Ectodermal cell (in vitro differentiated cells): ENCODE measurements at regions not wholly inside any gene's neighbourhood (a gene's known extent, or its start where the extent isn't known, plus 50 kb on each side); places are given as distances from the start of the nearest gene placed in this dataset.

Experiments
- H3K27ac ChIP-seq: 2 replicates; pipeline ENCODE4 v1.7.0; 2013; ENCODE audit warnings: mild to moderate bottlenecking, low read depth, low read length; ENCODE audit not compliant: insufficient read depth, poor library complexity, severe bottlenecking
- H3K27me3 ChIP-seq: 2 replicates; pipeline ENCODE4 v1.7.0; 2013; ENCODE audit warnings: mild to moderate bottlenecking, low read length; ENCODE audit not compliant: insufficient read depth, control insufficient read depth, poor library complexity, severe bottlenecking
- H3K36me3 ChIP-seq: one replicate; pipeline ENCODE4 v1.7.0; 2013; ENCODE audit warnings: low read length; ENCODE audit not compliant: control insufficient read depth, insufficient read depth
- H3K4me1 ChIP-seq: one replicate; pipeline ENCODE4 v1.7.0; 2013; ENCODE audit warnings: low read length; ENCODE audit not compliant: control insufficient read depth, insufficient read depth
- H3K4me3 ChIP-seq: 2 replicates; pipeline ENCODE4 v1.7.0; 2013; ENCODE audit warnings: low read depth, low read length, control low read depth; ENCODE audit not compliant: insufficient read depth
- H3K9me3 ChIP-seq: 2 replicates; pipeline ENCODE4 v1.7.0; 2013; ENCODE audit warnings: mild to moderate bottlenecking, low read length, moderate library complexity; ENCODE audit not compliant: control insufficient read depth
- WGBS, 2 experiments: methylation state at CpG; one replicate each; pipeline ENCODE4 v1.1.7; 2013; ENCODE audit warnings: missing lambda C conversion rate in 2 of 2; 5-methylcytosine and 5-hydroxymethylcytosine counted together

DNA sequence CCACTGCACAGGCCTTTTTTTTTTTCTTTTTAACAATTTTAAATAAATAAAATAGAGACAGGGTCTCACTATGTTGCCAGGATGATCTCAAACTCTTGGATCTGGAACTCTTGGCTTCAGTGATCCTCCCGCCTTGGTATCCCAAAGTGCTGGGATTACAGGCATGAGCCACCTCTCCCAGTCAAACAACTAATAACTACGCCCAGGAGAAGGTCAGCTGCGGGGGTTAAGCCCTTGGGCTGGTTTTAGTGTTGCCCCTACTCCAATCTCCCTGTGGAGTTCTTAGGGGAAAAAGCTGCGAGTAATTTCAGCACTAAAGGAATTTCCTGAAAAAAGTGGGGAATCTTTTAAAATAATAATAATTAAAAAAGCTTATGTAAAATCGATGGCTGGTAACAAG lies 96.4 kb upstream of the XPO1 start:
- H3K9me3 ChIP-seq: no peaks in the 10 kb centered on the region
- 75 to 77% methylated on average over 4 to 5 of the region's 5 CpGs for WGBS, 2 experiments
- H3K27me3 ChIP-seq: no peaks in the 10 kb centered on the region
- peaks cover 6% of the 10 kb centered on the region for H3K4me1 ChIP-seq
- no peak overlapping the region for H3K27ac ChIP-seq
- H3K36me3 ChIP-seq: no peaks in the 10 kb centered on the region
- no peak overlapping the region for H3K4me3 ChIP-seq

DNA sequence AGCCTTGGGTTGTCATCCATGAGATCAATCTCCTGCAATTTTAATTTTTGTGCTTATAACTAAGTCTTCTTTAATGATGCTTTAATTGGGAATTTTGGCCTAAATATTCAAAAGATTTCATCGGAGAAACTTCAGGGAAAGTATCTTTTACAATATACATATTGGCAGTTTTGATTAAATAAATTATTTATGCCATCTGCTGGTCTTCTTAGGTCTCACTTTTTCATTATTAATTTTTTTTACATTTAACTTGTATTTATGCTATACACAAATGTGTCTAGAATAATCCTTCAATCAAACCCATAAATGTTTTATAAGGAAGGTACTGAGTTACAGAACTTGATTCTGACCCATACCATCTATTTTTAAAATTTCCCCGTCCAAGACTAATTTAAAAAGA lies 95.1 kb upstream of the XPO1 start:
- Histone ChIP-seq H3K36me3 (no peaks in the 10 kb centered on the region), H3K27me3 (no peaks in the 10 kb centered on the region), H3K4me1 (no peaks in the 10 kb centered on the region), H3K4me3 (no peak overlapping the region), H3K27ac (no peak overlapping the region), H3K9me3 (no peaks in the 10 kb centered on the region)
- no CpG with 5 or more reads among the region's 2 CpGs for WGBS, 2 experiments

DNA sequence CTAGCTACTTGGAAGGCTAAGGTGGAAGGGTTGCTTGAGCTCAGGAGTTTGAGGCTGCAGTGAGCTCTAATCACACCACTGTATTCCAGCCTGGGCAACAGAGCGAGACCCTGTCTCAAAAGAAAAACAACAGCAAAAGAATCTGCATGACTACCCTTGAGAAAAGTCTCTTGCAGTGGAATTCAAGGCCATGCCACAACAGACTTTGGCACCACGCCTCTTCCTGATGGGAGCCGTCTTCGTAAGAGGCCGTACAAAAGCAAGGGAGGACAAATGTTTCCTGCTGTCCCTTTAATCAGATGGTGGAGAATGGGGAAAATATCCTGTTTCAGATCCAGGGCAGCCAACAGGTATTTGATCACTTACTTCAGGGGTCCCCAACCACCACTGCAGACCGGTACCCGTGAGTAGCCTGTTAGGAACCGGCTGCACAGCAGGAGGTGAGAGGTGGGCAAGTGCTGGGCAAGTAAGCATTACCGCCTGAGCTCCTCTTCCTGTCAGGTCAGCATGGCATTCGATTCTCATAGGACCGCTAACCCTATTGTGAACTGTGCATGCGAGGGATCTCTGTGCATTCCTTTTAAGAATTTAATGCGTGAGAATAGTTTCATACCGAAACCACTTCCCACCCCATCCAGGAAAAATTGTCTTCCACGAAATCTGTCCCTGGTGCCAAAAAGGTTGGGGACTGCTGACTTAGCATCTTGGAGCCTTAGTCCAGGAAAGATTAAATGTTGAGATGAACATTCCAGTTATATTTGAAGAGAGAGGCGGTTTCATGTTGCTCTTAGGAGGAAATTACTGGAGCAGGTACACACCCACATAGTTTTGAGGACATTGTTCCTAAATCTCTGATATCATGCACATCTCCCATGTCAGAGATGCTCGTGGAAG lies 94.4 kb upstream of the XPO1 start:
- Histone ChIP-seq H3K36me3 (no peaks in the 10 kb centered on the region), H3K9me3 (no peaks in the 10 kb centered on the region), H3K27me3 (no peaks in the 10 kb centered on the region), H3K4me1 (no peaks in the 10 kb centered on the region), H3K27ac (no peak overlapping the region), H3K4me3 (no peak overlapping the region)
- 80% methylated on average over 17 of the region's 17 CpGs for whole genome bisulfite sequencing, 2 experiments

DNA sequence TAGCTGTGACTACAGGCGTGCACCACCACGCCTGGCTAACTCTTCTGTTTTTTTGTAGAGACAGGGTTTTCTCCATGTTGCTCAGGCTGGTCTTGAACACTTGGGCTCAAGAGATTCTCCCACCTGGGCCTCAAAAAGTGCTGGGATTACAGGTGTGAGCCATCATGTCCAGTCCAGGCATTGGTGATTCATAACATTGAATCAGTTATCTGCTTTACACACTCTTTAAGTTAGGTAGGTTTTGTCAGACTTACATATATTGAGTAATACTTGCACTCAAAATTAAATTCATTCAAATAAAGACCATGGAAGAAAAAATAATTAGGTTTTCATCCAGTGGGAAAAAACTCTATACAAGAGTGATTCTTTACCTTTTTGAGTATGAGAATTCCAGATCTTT lies 93.2 kb upstream of the XPO1 start:
- WGBS, 2 experiments: 83 to 87% methylated on average over 2 of the region's 2 CpGs
- Histone ChIP-seq H3K27me3 (no peaks in the 10 kb centered on the region), H3K4me1 (no peaks in the 10 kb centered on the region), H3K9me3 (no peaks in the 10 kb centered on the region), H3K36me3 (no peaks in the 10 kb centered on the region), H3K27ac (no peak overlapping the region), H3K4me3 (no peak overlapping the region)

DNA sequence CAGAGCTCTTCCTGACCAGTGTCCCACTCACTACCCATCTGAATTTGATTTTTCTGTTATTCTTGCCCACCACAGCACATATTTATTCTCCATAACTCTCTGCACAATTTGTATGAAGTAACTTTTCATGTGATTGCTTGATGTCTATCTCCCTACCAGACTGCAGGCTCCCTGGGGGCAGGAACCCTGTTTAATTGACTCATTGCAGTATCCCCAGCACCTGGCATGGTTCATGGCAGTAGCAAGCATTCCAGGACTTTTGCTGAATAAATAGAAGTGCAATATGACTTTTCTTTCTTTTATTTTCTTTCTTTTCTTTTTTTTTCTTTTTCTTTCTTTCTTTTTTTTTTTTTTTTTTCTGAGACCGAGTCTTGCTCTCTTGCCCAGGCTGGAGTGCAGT lies 88.7 kb upstream of the XPO1 start:
- Histone ChIP-seq H3K27me3 (no peaks in the 10 kb centered on the region), H3K27ac (no peak overlapping the region), H3K4me1 (no peaks in the 10 kb centered on the region), H3K4me3 (no peak overlapping the region), H3K9me3 (no peaks in the 10 kb centered on the region), H3K36me3 (no peaks in the 10 kb centered on the region)
- WGBS, 2 experiments: 88 to 100% methylated on average over 1 of the region's 1 CpG

DNA sequence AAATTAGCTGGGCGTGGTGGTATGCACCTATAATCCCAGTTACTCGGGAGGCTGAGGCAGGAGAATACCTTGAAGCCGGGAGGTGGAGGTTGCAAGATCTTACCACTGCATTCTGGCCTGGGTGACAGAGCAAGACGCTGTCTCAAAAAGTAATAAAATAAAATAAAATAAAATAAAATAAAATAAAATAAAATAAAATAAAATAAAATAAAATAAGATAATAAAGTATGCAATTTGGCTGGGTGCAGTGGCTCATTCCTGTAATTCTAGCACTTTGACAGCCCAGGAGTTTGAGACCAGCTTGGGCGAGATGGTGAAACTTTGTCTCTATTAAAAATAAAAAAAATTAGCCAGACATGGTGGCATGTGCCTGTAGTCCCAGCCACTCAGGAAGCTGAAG lies 85.6 kb upstream of the XPO1 start:
- Histone ChIP-seq H3K36me3 (no peaks in the 10 kb centered on the region), H3K27me3 (no peaks in the 10 kb centered on the region), H3K9me3 (no peaks in the 10 kb centered on the region), H3K4me1 (no peaks in the 10 kb centered on the region), H3K27ac (no peak overlapping the region), H3K4me3 (no peak overlapping the region)
- WGBS, 2 experiments: 97% methylated on average over 4 of the region's 5 CpGs

DNA sequence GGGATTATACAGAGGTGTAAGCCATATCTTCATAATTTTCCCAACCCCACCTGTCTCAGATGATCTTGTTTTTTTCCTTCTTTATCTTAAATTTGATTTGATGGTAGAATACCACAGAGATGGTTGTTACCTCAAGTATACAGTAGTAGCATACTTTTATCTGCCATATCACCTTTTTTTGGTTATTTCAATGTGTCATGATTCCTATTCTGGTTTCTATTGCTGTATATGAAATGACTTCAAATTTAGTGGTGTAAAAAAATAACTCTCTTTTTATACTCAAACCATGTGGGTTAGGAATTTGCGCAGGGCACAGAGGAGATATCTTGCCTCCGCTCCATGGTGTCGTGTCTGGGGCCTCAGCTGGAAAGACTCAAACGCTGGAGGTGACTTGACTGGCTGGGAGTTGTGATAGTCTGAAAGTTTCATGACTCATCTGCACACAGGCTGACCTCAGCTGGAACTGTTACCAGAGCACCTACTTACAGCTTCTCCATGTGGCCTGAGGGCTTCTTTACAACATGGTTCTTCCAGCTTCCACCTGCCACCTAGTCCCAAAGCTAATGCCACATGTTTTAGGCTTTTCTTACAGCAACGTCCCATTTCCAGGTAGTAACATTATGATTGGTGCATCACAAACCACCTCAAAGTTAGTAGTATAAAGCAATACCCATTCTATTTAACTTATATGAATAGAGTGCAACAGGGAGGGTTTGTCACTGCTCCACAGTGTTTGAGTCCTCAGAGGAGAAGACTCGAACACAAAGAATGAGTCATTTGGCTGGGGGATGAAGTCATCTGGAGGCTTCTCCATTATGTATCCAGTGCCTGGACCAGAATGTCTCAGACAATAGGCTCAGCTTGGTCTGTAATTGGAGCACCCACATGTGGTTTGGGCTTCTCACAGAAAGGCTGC lies 82.3 kb upstream of the XPO1 start:
- 93% methylated on average over 6 of the region's 6 CpGs for WGBS, 2 experiments
- no peaks in the 10 kb centered on the region for H3K9me3 ChIP-seq
- no peaks in the 10 kb centered on the region for H3K36me3 ChIP-seq
- no peaks in the 10 kb centered on the region for H3K27me3 ChIP-seq
- H3K4me3 ChIP-seq: no peak overlapping the region
- H3K27ac ChIP-seq: no peak overlapping the region
- no peaks in the 10 kb centered on the region for H3K4me1 ChIP-seq

DNA sequence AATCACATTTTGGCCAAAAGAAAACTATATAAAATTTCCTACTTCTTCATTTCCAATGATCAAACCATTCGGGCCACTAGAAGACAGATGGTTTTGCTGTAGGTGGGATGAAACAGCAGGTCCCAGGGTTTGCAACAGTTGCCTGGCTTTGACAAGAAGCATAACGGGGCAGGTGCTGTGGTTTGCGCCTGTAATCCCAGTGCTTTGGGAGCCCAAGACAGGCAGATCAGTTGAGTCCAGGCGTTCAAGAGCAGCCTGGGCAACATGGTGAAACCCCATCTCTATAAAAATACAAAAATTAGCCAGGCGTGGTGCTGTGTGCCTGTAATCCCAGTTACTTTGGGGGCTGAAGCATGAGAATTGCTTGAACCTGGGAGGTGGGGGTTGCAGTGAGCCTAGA lies 81.4 kb upstream of the XPO1 start:
- 83 to 91% methylated on average over 5 of the region's 5 CpGs for WGBS, 2 experiments
- H3K9me3 ChIP-seq: no peaks in the 10 kb centered on the region
- no peak overlapping the region for H3K4me3 ChIP-seq
- no peaks in the 10 kb centered on the region for H3K4me1 ChIP-seq
- H3K27me3 ChIP-seq: no peaks in the 10 kb centered on the region
- H3K36me3 ChIP-seq: no peaks in the 10 kb centered on the region
- no peak overlapping the region for H3K27ac ChIP-seq

DNA sequence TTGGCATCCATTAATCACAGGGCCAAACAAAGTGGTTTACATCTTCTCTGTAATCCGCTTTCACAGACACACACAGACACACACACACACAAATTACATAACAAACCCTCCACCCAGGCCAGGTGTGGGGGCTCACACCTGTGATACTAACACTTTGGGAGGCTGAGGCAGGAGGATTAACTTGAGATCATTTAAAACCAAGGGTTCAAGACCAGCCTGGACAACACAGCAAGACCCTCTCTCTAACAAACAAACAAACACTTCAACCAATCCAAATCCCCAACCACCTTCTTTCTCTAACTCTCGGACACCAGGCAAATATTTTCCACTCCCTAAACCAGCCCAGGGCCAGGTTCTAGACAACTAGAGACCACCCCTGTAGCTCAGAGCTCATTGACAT lies 79.5 kb upstream of the XPO1 start:
- Histone ChIP-seq H3K4me3 (no peak overlapping the region), H3K27ac (no peak overlapping the region), H3K36me3 (no peaks in the 10 kb centered on the region), H3K9me3 (no peaks in the 10 kb centered on the region), H3K27me3 (no peaks in the 10 kb centered on the region), H3K4me1 (no peaks in the 10 kb centered on the region)
- 89 to 95% methylated on average over 2 of the region's 2 CpGs for WGBS, 2 experiments

DNA sequence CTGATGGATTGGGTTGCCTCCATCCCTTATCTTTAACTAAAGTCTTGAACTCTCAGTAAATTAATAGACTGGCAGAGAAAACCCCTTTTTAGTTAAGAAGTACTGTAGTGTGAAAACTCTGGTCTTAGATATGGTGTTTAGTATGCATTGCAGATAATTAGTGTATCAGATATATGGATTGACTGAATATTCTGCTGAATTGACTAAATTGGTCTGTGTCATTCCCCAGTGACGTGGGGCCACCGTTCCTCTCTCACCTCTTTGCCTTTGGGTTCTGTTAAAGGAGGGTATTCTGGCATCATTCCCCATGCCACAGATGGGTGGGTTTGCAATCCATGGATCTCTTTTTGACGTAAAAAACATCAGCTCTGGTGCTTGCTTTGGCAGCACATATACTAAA lies 67.1 kb upstream of the XPO1 start:
- no peaks in the 10 kb centered on the region for H3K27me3 ChIP-seq
- H3K9me3 ChIP-seq: no peaks in the 10 kb centered on the region
- H3K27ac ChIP-seq: no peak overlapping the region
- H3K4me1 ChIP-seq: no peaks in the 10 kb centered on the region
- 94 to 95% methylated on average over 3 of the region's 3 CpGs for WGBS, 2 experiments
- H3K4me3 ChIP-seq: no peak overlapping the region
- no peaks in the 10 kb centered on the region for H3K36me3 ChIP-seq
